ENCODE measurements at regions not wholly inside any gene's neighbourhood (a gene's known extent, or its start where the extent isn't known, plus 50 kb on each side); places are given as distances from the start of the nearest gene placed in this dataset.

DNA sequence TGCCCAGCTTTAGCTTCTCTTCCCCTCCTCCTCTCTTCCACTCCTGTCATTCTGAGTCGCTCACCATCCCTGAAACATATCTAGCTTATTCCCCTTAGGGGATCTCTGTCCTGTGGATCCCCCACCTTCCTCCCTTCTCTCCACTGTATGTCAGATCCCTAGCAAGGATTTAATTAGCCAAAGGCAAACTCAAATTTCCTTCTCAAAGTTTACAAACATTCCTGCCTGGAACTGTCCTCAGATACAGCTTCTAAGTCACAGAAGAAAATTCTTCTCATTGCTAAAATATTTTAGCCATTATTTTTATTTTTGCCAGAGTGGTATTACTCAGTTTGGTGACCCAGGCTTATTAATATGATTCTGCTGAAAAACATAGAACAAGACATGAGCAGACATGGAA lies 315.3 kb downstream of the CYP26B1 start:
- DNase-seq, result no peak

DNA sequence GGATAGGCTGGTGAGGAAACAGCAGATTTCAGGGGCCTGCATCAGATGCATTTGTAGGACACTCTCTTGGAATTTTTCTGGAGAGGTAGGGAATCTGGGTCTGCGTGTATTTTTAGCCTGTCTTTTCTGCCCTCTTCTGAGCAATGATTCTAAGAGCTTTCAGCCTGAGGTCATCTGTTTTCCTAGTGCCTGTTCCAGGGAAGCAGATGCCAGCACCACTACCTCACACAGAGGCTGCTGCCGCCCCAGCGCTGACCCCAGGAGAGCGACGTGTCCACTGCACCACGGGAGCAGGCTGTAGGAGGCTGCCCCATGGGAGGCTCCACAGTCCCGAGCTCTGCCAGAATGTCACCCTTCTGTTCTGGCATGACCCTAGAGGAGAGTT lies 316.5 kb downstream of the CYP26B1 start:
- DNase-seq, result no peak

DNA sequence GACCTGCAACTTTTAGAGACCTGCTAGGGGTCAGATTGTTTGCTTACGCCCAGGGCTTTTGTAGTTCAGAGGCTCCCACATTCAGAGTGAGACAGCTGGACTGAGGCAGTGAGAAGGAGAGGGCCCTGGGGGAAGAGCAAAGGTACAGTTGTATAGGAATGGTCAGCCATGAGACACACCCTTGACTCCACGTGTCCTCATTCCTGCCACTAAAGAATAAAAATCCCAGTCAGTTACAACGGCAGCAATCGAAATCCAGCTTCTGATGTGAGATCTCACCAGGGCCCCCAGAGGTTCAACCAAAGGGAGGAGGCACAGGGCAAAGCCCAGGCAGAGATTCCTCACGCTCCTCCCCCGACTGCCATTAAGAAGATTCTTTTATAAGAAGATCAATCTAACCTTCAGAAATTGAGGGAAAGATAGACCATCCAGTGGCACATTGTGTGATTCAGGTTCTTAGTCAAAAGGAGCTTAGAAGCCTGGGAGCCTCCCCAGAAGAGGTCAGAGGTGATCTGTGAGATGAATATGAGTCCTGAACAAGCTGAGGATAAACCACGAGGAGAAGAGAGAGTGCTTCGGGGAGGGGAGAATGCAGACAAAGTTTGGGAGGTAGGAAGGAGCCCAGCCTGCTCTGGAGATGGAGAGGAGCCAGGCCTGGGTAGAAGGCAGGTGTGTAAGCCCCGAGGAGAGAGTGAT lies 317.0 kb downstream of the CYP26B1 start:
- DNase-seq, result no peak

DNA sequence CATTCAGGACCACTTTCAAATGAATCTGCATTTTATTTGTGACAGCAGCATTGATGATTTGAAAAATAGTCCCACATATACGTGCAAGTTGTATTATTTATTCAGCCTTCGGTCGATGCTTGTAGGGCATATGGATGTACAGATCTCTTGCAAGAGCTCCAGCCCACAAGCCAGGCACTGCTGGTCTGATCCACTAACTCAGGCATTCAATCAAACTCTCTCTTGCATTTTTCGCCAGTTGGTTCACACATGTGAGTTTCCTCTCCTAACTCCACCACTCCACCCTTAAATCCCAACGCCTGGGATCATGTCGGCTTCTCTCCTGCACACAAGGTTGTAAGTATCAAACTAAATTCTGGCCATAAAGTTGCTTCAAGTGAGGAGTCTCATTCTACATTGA lies 318.7 kb downstream of the CYP26B1 start:
- DNase-seq, result no peak

DNA sequence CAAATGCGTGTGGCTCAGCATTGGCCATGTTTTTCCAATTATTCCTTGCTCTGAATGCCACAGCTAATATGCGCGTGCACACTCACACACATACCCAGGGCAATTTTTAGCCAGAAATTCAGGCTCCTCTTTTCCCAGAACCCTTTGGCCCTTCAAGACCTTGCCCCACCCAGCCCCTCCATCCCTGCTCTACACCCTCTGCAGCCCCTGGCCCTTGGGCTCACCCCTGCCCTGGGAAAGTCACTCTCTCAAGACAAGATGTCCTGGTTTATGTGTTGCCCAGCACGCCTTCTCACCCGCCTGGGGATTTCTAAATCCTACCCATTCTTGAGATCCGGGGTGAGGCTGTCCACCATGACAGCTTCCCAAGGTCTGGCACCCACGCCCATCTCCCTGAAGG lies 319.7 kb downstream of the CYP26B1 start:
- DNase-seq, result no peak

DNA sequence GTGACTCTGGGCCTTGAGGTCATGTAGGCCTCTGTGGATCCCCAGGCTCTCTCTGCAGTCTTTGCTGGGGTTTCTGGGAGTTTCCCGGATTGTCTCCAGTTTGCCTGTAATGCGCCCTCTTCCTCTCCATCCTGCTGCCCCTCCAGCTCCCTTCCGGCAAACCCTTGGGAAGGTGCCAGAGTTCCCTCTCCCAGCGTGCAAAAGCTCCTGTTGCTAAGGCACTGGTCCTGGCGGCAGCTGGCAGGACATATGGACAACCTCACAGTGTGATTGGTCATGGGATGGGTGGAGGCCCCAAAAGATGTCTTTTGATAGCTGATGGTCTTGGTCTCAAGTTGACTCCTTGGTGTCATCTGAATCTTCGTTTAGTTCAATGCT lies 320.1 kb downstream of the CYP26B1 start:
- DNase-seq, result no peak

DNA sequence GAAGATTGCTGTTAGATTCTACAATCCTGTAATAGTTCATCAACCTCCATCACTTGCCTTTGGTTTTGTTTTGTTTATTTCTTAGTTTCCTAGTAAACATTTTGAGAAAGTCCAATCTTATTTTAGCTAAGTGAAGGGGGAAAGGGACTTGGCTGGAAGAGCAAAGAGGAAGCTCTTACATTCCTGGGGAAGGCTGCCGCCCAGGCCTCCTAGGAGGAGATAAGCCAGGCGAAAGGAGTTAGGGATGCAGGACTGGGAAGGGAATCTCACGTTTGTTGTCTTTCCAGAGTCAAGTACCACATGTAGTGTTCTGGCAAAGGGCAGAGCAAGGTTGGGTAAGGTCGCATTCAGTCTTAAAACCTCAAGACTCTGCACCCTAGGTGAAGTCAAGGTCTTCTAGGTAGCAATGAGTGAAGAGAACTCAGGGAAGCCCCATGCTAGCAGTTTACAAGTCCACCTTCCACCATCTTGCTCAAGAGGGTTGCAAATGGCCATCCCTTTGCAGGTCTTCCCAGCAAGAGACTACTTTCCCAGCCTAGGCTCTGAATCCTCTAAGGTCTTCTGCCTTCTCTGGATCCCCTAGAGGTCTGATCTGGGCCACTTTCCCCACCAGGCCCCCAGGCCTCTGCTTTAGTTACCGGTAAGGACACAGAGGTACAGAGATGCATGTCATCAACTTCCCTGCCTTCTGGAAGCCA lies 320.7 kb downstream of the CYP26B1 start:
- DNase-seq, result no peak

DNA sequence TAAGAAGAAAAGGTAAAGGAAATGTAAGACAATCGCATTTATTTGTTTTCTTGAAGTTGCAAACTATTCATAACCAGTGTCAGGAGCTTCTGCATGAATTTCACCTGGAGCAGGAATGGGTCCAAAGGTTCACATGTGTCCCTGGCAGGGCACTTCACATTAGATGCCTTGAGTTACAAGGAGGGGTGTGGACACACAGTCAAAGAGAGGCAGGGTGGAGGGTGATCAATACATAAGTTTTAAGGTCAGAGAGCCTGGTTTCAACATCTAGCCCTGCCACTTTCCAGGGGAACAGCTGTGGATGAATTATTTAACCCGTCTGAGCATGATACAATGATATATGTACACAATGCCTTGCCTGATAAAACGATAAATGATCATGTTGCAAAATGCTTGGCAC lies 321.4 kb downstream of the CYP26B1 start:
- DNase-seq, result no peak

DNA sequence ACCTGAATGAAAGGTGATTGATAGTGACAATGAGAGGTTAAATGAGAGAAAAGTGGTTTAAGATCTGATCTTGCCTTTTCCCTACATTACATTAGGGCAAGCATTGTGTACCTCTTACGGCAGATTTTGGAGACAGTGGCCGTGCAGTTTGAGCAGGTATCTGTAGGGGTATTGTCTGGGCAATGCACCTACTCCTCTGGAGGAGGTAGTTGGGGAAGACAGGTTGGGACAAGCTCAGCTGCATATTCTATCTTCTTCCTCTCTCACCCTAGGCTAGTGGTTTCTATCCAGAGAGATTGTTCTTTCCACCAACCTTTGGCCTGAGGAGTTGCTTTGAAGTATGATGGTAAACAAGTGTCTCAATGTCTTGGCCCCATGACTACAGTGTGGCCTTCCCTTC lies 323.2 kb downstream of the CYP26B1 start:
- DNase-seq, result no peak

DNA sequence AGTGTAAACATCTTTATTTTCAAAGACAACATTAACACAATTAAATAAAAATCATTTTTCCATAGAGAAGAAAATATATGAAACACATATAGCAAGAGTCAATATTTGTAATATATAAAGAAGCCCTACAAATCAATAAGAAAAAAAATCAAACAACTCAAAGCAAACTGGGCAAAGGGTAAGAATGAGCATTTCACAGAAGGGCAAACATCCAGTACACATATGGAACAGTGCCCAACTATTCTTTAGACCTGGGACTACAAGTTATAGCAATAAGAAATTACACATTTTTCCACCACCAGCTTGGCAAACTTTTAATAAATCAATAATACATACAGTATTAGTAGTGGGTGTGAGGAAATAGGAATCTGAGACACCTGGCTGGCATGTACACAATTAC lies 324.1 kb downstream of the CYP26B1 start:
- DNase-seq, result no peak

DNA sequence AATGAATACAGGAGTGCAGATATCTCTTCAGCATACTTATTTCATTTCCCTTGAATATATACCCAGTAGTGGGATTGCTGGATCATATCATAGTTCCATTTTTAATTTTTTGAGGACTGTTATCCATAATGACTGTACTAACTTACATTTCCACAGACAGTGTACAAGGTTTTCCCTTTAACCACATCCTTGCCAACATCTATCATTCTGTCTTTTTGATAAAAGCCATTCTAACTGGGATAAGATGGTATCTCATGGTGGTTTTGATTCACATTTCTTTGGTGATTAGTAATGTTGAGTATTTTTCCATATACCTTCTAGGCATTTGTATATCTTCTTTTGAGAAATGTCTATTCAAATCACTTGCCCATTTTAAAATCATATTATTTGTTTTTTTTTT lies 325.2 kb downstream of the CYP26B1 start:
- DNase-seq, result no peak

DNA sequence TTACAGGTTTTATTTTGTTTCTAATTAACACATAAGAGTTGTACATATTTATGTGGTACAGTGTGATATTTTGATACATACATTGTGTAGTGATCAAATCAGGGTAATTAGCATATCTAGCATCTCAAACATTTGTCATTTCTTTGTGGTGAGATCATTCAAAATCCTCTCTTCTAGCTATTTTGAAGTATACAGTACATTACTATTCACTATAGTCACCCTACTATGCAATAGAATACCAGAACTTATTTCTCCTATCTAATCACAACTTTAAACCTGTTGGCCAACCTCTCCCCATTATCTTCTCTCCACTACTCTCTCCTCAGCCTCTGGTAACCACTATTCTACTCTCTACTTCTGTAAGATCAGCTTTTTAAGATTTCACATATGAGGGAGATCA lies 325.8 kb downstream of the CYP26B1 start:
- DNase-seq, result no peak

DNA sequence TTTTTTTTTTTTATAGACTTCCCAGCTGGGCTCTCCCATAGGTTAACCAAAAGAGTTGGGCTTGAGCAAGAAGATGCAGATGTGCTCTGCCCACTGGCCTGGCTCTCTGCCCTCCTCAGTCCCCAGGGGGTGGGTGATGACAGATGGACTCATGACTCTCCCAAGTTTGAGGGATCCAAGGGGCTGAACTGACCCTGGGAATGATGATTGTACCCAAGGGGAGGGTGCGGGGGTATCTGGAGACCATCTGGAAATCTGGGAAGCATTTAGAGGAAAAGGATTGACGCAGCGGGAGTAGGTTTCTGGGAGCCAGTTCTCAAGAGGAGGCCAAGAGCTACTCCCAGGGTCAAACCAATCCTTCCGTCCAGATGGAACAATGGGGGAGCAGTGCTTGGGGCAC lies 330.8 kb downstream of the CYP26B1 start:
- no peak for DNase-seq

DNA sequence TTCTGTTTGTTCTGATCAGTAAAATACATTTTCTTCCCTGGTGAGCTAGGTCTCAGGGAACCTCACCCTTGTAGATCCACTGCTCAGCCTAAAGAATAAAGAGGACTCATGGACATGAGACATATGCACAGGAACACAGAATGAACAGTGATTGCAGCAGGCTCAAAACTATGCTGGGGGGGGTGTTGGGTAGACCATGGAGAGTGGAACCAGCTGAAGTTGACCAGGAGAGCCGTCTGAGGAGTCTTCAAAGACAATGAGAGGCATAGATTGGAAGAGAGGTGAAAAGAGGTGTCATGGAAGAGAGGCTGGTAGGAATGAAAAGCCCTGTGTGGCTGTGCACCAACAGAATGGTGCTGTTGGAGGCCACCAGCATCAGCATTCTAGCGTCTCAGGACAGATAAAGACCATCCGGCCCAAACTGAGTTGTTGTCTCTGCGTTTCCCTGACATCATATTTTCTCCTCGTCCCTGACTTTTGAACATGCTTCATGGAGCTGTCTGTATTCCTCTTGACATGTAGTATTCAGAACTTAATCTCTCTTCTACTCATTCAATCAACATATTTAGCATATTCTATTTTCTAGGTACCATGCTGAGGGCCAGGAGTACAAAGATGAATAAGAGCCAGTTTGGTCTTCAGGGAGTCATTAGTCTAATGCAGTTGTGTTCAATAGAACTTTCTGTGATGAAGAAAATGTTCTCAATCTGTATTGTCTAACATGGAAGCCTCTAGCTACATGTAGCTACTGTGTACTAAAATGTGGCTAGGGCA lies 331.8 kb downstream of the CYP26B1 start:
- no peak for DNase-seq

DNA sequence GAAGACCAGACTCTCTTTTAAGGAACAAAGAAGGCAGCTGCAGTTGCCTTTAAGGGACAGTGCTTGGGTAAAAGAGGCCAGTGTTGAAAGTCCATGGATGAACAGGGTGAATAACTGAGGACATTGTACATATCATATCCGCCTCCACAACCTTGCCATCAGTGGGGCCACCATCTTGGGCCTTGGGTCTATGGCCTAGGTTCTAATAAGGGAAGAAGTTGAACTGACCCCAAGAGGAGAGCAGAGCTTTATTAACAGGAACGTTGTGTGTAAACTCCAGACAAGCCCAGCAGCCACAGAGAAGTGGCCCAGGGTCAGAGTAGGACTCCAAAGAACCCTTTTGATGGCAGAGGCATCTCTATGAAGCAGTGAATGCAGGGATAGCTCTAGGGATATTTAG lies 332.8 kb downstream of the CYP26B1 start:
- no peak for DNase-seq

DNA sequence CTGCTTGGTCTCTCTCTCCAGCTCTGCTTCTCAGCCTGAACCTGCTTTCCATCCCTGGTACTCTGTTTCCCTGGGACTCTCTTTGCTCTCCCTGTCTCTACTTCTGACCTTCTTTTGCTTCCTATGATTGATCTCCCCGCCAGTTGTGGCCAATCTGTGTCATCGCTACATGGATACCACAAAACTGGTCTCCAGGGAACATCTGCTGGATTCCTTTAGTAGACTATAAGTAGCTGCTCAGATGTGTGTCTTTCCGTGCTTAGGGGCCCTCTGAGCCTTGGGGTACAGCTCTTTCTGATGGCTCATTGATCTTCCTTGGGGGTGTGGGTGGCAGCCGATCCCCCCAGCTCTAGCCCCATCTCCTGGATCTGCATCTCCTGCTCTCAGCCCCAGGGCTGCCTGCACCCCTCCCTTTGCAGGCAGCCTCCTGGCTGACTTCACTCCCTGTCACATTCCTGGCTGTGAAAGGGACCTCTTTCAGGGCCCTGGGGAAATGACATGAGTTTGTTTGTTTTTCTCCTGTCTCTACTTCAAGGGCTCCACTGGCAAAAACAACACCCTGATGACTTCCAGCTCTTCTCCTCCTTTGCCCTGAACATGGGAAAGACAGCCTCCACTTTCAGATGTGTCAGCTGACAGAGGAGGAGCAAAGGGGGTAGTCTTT lies 333.7 kb downstream of the CYP26B1 start:
- DNase-seq, result no peak

DNA sequence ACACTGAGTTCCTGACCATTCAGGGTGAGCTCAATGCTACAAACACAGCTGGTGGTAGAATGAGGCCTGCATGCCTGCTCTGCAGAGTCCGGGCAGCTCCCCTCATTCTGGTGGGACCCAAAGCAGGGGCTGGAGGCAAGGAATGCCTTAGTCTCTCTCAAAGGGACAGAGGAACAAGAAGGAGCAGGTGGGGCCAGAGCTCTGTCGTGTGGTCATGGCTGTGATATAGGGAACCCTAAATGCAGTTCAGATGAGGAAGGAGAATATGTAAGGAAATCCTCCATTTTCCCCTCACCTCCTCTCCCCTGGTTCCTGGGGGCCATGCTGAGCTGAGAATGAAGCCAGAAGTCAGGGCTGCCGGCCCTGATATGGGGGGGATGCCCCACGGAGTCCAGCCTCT lies 334.3 kb downstream of the CYP26B1 start:
- DNase-seq, result no peak

DNA sequence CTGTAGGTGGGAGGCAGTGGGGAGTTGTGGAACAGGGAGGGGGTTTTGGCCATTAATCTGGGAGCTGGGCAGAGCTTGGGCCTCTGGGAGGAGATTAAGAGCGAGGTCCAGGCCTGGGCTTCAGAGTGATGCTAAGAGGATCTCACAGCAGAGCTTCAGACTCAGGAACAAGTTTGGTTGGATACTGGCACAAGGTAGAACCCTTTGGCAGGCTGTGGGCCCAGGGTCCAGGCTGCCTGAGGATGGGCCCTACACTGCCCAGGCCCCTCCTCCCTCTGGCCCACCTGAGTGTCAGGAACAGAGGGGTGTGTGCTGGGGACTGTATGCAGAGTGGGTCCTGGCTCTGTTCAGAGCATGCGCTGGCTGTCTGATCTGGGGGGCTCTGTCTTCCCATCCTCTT lies 334.9 kb downstream of the CYP26B1 start:
- no peak for DNase-seq

DNA sequence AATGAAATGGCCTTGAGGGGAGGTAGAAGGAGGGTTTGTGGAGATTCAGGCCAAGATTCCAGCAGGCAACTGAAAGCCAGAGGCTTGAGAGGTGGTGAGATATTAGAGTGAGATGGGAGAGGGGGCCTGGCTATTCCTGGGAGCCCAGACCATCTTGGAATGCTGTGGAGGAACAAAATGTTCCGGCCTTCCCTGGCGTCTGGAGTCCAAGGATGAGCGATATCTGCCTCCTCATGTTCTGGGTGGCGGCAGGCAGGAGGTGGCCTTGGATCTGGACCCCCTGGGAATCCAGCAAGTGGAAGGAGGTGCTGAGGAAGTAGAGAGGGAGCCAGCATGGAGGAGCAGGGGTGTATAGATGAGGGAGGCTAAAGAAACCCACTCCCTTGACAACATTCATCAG lies 335.9 kb downstream of the CYP26B1 start:
- no peak for DNase-seq

DNA sequence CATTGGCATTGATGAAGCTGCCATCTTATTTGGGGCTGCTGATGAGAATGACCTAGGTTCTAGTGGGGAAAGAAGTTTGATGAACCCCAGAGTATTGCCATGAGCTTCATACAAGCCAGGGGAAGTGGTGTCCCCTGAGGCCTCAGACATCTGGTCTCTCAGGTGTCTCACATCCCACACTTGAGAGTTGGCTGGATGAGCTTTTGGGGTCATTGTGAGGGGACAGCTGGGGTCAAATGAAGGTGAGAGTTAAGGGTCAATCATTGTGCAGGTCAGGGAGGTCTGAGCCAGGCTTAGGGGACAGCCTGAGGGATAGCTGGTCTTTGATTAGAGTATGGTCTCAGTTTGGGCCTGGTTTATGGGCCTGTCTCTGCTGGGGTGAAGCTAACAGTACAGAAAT lies 336.5 kb downstream of the CYP26B1 start:
- no peak for DNase-seq

DNA sequence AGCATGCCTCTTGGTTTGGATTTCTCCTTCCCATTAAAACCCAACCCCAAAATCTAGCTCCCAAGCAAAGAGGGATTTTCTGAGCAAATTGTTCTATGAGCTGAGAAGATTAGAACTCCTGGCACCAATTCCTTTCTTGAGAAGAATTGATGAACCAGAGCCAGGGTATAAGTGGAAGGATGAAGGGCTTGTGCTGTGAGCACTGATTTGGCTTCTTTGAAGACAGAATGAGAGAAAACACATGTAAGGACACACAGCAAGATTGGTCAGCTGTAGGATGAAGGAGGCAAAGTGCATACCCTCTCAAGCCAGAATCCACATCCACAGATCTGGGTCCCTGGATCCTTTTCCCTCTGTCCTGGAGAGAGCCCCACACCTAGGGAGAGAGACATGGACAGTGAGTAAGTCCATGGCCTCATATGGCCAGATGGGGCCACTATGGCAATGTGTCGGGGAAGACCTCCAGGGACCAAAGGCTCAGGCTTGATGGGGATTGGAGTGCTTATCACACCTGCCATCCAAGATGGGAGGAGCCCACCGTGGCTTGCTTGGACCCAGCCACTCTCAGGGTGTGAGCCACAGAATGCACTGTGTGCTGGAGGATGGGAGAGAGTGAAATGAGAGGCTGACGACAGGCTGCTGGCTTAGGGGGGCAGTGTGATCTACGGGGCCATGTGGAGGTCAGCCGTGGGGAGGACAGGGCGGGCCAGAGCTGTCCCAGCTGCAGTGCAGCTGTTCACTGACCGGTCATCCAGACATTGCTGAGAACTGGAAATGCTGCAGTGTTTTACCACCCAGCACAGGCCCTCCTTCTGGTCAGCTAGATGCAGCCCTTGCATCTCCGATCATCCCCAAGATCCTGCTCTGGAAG lies 339.8 kb downstream of the CYP26B1 start:
- no peak for DNase-seq

DNA sequence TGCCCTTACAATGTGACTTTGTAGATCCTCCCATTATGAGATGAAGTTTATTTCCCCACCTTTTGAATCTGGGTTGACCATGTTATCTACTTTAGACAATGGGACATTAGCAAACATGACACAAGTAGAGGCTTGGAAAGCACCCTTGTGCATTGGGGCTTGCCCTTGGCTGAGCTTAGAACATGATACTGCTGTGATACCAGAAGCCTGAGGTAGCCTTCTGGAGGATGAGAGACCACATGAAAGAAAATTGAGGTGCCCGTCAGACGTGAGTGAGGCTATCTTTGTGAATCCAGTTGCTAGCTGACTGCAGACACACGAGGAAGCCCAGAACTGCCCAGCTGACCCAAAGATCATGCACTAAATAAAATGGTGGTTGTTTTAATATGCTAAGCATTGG lies 341.2 kb downstream of the CYP26B1 start:
- no peak for DNase-seq

DNA sequence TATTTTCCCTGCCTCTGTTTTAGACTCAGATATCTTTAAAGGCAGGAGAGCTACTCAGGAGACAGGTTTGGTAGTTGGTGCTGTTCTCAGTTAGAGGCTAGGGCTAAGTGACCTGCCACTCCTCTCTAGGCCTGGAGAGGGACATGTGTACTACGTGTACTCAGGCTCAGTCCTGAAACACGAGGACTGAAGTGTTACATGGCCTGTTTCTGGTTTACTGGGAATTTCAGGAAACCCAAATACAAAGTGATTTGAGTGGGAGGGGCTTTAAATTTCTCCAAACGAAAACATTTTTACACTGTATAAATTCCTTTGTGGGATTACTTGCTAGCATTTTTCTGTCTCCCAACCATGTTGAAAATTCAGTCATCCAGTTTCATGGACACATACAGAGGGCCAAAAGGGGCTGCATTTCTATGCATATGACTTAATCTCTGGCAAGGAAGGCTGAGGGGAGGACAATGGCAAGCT lies 343.3 kb downstream of the CYP26B1 start:
- DNase-seq, result no peak
